Brain pericyte (primary cell): ENCODE measurements at regions not wholly inside any gene's neighbourhood (a gene's known extent, or its start where the extent isn't known, plus 50 kb on each side); places are given as distances from the start of the nearest gene placed in this dataset.
"Not testable (repeated sequence)": the region's sequence is repeated elsewhere in the genome, so short reads cannot be mapped to it uniquely, and the experiment has no call there.

ENCODE experiments used
- DNase-seq: peaks from one replicate; pipeline ENCODE4 v3.0.0-alpha.2; 2012; ENCODE audit warnings: low read depth, low spot score

- DNase-seq: no peak
These were observed 1439.2 kb downstream of the ZPLD1 start for GRCh38 chr3:103873897-103874545.

- not testable (repeated sequence) for DNase-seq
These were observed 1447.0 kb downstream of the ZPLD1 start for GRCh38 chr3:103881809-103882208.

- DNase-seq: no peak
These were observed 1454.9 kb downstream of the ZPLD1 start for GRCh38 chr3:103889675-103890074.

- no peak for DNase-seq
These were observed 1459.5 kb downstream of the ZPLD1 start for GRCh38 chr3:103894162-103894822.

GRCh38 chr3:103899328-103899727, 1464.5 kb downstream of the ZPLD1 start:
- DNase-seq: no peak

- no peak for DNase-seq
These were observed 1461.7 kb upstream of the ALCAM start for GRCh38 chr3:103904991-103905390.

- no peak for DNase-seq
These were observed 1460.4 kb upstream of the ALCAM start for GRCh38 chr3:103906304-103906703.

- no peak for DNase-seq
These were observed 1459.9 kb upstream of the ALCAM start for GRCh38 chr3:103906808-103907207.

GRCh38 chr3:103907567-103907966, 1459.1 kb upstream of the ALCAM start:
- no peak for DNase-seq

GRCh38 chr3:103909395-103909794, 1457.3 kb upstream of the ALCAM start:
- no peak for DNase-seq

- DNase-seq: no peak
These were observed 1448.4 kb upstream of the ALCAM start for GRCh38 chr3:103918336-103918735.

- DNase-seq: no peak
These were observed 1447.4 kb upstream of the ALCAM start for GRCh38 chr3:103919327-103919726.

- no peak for DNase-seq
These were observed 1442.8 kb upstream of the ALCAM start for GRCh38 chr3:103923907-103924306.

- DNase-seq: no peak
These were observed 1442.2 kb upstream of the ALCAM start for GRCh38 chr3:103924544-103924943.

- no peak for DNase-seq
These were observed 1439.8 kb upstream of the ALCAM start for GRCh38 chr3:103926936-103927335.

- no peak for DNase-seq
These were observed 1438.8 kb upstream of the ALCAM start for GRCh38 chr3:103927896-103928295.

- no peak for DNase-seq
These were observed 1429.6 kb upstream of the ALCAM start for GRCh38 chr3:103937094-103937493.

GRCh38 chr3:103947062-103947461, 1419.6 kb upstream of the ALCAM start:
- no peak for DNase-seq

GRCh38 chr3:103949693-103950092, 1417.0 kb upstream of the ALCAM start:
- no peak for DNase-seq

GRCh38 chr3:103950676-103951075, 1416.0 kb upstream of the ALCAM start:
- DNase-seq: no peak

GRCh38 chr3:103953796-103954195, 1412.9 kb upstream of the ALCAM start:
- no peak for DNase-seq

- DNase-seq: no peak
These were observed 1405.9 kb upstream of the ALCAM start for GRCh38 chr3:103960819-103961218.

GRCh38 chr3:103963599-103963998, 1403.1 kb upstream of the ALCAM start:
- DNase-seq: no peak

GRCh38 chr3:103965764-103966163, 1400.9 kb upstream of the ALCAM start:
- DNase-seq: no peak
